ENCODE measurements at regions not wholly inside any gene's neighbourhood (a gene's known extent, or its start where the extent isn't known, plus 50 kb on each side); places are given as distances from the start of the nearest gene placed in this dataset.

DNA sequence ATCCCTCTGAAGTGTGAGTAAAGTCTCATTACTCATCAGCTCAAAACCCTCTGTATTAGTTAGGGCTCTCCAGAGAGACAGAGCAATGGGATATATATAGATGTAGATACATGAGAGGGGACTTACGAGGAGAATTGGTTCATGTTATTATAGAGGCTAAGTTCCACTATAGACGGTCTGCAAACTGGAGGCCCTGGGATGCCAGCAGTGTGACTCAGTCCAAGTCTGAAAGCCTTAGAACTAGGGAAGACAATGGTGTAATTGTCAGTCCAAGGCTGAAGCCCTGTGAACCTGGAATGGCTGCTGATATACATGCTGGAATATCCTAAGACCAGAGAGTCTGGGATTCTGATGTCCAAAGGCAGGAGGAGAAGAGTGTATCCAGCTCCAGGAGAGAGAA lies 57.3 kb upstream of the CEP83 start:
- H3K27me3 ChIP-seq (ENCODE audit: low read depth): no peaks in the 10 kb centered on the region
- peaks cover 20% of the 10 kb centered on the region for H3K9me3 ChIP-seq (replicated peaks)
- no peak overlapping the region for H3K27ac ChIP-seq (replicated peaks)
- H3K4me1 ChIP-seq: peaks cover 2% of the 10 kb centered on the region
- intact Hi-C loops (cut with micrococcal nuclease): no loop called here
- TF ChIP-seq, protein P1, sequence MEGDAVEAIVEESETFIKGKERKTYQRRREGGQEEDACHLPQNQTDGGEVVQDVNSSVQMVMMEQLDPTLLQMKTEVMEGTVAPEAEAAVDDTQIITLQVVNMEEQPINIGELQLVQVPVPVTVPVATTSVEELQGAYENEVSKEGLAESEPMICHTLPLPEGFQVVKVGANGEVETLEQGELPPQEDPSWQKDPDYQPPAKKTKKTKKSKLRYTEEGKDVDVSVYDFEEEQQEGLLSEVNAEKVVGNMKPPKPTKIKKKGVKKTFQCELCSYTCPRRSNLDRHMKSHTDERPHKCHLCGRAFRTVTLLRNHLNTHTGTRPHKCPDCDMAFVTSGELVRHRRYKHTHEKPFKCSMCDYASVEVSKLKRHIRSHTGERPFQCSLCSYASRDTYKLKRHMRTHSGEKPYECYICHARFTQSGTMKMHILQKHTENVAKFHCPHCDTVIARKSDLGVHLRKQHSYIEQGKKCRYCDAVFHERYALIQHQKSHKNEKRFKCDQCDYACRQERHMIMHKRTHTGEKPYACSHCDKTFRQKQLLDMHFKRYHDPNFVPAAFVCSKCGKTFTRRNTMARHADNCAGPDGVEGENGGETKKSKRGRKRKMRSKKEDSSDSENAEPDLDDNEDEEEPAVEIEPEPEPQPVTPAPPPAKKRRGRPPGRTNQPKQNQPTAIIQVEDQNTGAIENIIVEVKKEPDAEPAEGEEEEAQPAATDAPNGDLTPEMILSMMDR (IDR thresholded peaks at IDR 0.05; ENCODE audit: borderline replicate concordance): no peak
- H3K36me3 ChIP-seq: no peaks in the 10 kb centered on the region
- H3K4me3 ChIP-seq: no peak overlapping the region
- DNase-seq: no peak

DNA sequence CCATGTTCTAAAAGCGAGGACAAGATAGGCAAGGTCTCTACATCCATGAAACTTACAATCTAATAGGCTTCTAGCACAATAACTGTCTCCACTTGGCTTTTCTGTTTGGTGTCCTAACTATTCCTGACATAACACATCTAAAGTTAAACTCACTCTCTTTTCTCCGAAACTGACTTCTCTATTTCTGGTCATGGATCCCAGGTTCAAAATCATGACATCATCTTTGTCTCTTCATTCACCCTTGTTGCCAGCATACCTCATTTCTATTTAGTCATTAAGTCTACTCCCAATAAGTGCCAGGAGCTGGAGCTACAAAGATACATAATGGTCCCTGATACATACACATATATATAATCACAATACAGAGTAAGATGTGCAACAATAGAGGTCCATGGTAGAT lies 53.9 kb upstream of the CEP83 start:
- intact Hi-C loops (cut with micrococcal nuclease): no loop called here

DNA sequence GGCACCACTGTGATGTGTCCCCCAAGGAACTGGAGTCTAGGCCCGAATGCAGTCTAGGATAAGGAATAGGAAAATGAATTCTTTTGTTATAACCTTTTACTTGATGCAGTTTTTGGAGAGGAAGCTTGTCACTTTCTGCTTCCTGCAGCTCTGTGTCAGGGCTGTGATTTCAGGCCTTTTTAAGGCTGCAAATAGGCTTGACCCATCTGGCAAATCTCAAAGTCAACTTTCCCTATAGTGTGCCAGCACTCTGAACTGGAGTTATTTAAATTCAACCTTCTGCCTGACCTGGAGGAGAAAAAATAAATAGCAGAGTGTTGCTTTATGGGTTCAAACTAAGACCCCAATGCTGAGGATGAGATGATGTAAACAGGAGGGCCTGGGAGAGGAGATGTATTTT lies 51.8 kb upstream of the CEP83 start:
- Histone ChIP-seq H3K27me3 (ENCODE audit: low read depth) (no peaks in the 10 kb centered on the region), H3K9me3 (replicated peaks) (no peaks in the 10 kb centered on the region), H3K4me3 (no peak overlapping the region), H3K36me3 (no peaks in the 10 kb centered on the region), H3K4me1 (peaks cover 22% of the 10 kb centered on the region), H3K27ac (replicated peaks) (peak overlapping the region; percentile 12)
- intact Hi-C loops (cut with micrococcal nuclease): no loop called here
- TF ChIP-seq, protein P1 (IDR thresholded peaks at IDR 0.05; ENCODE audit: borderline replicate concordance): no peak
- no peak for DNase-seq

More for the DNA sequence above, 53.9 kb upstream of the CEP83 start:
- DNase-seq: no peak
- no peaks in the 10 kb centered on the region for H3K27me3 ChIP-seq (ENCODE audit: low read depth)
- no peak overlapping the region for H3K27ac ChIP-seq (replicated peaks)
- no peak overlapping the region for H3K4me3 ChIP-seq
- peaks cover 2% of the 10 kb centered on the region for H3K9me3 ChIP-seq (replicated peaks)
- TF ChIP-seq, protein P1 (IDR thresholded peaks at IDR 0.05; ENCODE audit: borderline replicate concordance): no peak
- peaks cover 22% of the 10 kb centered on the region for H3K4me1 ChIP-seq
- H3K36me3 ChIP-seq: no peaks in the 10 kb centered on the region

DNA sequence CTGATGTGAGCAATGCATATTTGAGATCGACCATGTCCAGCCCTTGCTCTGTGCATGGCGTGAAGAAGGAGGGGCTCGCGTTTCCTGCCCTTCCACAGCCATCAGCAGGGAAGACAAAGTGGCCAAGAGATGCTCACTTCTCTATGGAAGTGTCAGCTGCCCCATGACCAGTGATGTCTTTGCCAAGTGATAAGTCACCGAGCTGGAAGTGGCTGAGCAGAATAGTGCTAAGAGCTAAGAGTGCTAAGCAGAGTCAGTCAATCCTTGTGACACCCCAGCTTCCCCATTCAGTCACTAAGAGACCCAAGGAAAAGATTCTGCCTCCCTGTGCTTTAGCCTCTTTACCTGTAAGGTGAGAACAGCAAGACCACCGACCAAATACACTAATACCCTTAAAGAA lies 50.5 kb upstream of the CEP83 start:
- no peaks in the 10 kb centered on the region for H3K27me3 ChIP-seq (ENCODE audit: low read depth)
- DNase-seq: no peak
- TF ChIP-seq, protein P1 (IDR thresholded peaks at IDR 0.05; ENCODE audit: borderline replicate concordance): no peak
- H3K4me3 ChIP-seq: no peak overlapping the region
- peak overlapping the region; percentile 28 for H3K27ac ChIP-seq (replicated peaks)
- H3K36me3 ChIP-seq: no peaks in the 10 kb centered on the region
- peaks cover 22% of the 10 kb centered on the region for H3K4me1 ChIP-seq
- intact Hi-C loops (cut with micrococcal nuclease): no loop called here
- no peaks in the 10 kb centered on the region for H3K9me3 ChIP-seq (replicated peaks)

Data from left ventricle myocardium inferior (tissue), 1 donor.